ENCODE measurements at regions not wholly inside any gene's neighbourhood (a gene's known extent, or its start where the extent isn't known, plus 50 kb on each side); places are given as distances from the start of the nearest gene placed in this dataset.

DNA sequence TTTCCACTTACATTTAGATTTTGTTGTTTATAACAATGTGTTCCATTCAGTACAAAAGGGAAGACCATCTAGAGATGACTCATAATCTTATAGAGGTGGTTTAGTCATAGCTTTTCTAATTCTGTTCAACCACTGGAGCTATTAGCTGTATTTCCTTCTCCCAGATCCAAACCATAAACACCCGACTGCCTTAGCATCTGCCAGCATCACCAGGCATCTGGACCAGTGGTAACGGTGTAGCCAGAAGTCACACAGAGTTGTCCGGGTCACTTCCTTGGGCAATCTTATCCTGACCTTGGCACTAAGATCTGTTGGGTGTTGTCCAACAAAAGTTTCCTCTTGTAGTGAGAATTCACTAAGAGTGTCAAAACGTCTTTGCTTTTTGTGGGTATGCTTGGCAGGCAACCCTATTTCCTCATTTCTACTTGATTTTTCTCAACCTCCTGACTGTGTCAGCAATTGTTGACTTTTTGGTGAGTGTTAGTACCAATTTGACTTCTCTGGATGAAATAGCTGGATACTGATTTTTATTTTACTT is 372.1 kb upstream of the B3GALT2 start:
- DNase-seq: peak; percentile 79

DNA sequence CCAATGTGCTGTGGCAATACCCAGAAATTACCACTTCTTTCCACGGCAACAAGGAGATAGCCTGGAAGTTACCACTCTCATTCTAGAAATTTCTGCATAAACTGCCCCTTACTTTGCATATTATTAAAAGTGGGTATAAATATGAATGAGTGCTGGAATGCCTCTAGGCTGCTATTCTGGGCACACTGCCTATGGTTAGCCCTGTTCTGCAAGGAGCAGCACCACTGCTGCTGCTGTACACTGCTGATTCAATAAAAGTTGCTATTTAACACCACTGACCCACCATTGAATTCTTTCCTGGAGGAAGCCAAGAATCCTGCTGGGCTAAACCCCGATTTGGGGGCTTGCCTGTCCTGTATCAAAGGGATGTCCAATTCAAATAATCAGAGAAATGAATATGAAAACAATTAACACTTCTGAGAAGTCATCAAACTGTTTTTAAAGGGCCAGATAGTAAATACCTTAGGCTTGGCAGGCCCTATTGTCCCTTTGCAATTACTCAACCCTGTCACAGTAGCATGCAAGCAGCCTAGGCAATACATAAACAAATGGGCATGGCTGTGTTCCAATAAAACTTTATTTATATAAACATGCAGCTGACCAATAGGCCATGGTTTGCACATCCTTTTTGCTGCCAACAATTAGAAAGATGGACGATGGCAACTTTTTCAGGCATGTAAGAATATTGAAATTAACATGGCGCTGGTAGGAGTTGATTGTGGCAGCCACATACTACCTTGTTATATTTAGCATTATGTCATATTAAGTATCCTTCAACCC is 369.4 kb upstream of the B3GALT2 start:
- no peak for DNase-seq

DNA sequence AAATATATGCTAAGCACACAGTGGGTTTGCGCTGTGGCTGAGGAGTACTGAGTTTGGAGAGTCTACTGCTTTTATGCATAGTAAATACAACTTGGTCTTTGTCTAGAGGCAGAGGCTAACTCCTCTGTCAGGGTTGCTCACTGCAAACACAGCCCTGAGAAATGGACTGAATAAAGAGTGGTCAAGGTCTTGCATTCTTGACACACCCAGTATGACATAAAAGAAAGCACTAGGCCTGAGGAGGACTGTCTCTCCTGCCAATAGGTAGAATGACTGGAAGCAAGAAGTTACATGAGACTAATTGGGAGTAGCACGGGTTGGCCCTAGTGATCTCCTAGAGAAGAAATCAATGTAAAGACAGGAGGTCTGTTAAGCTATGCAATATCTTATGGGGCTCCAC is 367.2 kb upstream of the B3GALT2 start:
- DNase-seq: no peak

DNA sequence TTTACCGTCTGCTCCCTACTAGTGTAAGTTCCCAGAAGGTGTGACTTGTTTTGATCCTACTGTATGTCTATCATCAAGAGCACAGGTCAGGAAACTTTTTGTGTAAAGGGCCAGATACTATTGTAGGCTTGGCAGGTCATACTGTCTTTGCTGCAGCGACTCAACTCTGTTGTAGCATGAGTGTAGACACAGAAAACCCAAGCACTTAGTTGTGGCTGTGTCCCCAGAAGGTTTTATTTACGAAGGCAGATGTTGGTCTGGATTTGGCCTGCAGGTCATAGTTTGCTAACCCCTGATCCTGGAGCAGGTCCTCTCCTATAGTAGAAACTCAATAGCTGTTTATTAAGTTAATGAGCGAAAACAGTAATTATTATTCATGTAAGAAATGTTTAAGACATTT is 365.9 kb upstream of the B3GALT2 start:
- DNase-seq: no peak

DNA sequence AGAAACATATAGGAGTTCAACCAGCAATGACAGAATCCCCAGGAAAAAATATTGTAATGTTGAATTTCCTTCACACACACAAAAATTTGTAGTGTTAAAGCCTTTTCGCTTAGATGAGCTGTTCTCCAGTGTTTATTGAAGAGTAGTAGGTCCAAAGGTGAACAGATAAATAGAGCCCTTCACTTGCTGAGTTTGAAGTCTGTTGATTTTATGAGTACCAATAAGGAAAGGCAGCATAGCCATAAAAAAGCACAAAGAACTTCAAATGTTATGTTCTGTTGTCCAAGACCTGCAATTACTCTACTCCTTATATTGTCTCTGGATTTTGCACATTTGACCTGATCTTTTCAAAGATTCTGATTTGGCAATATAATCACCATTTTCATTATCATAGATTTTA is 362.7 kb upstream of the B3GALT2 start:
- DNase-seq: no peak

DNA sequence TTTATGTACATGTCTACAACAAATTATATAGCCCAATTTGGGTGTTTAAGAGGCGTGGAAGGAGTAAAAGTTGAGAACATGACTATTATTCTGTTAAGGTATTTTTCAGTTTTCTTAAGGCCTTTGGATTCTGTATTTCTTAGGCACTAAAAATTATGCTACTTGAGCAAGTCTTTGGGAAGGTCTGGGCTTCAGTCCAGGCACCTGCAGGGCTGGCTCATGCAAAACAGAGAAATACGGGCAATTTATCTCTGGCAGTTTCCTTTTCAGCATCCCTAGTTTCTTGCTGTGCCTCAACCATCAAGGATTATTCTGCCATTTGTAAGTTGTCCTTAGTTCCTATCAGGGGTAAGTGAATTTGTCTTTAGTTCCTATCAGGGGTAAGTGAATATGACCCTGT is 358.8 kb upstream of the B3GALT2 start:
- no peak for DNase-seq

DNA sequence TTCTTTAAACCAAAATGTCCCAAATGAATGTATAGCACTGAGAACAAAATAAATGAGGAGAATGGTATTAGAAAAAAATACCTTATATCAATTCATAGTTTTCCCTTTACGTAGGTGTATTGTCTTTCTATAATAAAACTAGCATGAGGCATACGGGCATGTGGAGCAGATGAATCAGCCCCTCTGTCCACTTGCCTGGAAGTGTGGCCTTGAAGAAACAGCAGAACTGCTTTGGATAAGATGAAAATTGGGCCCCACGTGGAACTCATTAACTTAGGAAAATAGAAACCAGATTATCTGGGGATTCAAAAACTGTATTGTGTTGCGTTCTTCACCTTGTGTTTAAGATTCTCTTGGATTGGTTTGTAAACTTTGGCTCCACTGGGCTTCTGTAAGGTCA is 356.8 kb upstream of the B3GALT2 start:
- no peak for DNase-seq

DNA sequence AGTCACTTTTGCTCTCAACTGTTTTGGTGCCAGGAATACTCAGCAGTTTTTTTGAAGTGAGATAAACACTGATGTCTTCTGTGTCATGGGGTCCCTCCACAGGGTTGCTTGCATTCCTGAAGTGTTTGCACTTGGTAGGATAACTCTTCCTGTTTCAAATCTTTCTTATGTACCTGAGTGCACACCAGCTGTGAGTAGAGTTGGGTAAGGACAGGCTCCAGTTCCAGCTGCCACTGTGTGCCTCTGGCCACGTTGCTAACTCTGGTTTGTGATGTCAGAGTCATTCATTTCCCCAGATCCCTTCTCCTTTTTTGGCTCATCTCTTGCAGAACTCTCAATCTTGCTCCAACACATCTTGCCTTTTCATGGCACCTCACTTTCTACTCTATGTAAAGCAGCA is 356.3 kb upstream of the B3GALT2 start:
- no peak for DNase-seq

DNA sequence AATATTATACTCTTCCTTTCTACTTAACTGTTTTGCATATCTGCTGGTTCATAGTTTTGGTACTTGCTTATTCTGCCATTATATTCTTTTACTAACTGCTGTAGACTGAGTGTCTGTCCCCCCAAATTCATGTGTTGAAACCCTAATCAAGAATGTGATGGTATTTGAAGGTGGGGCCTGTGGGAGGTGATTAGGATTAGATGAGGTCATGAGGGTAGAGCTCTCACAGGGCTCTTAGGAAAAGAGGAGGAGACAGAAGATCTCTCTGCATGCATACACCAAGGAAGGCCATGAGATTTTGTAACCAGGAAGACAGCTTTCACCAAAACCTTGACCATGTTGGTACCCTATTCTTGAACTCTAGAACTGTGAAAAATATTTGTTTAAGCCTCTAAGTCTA is 354.1 kb upstream of the B3GALT2 start:
- no peak for DNase-seq

DNA sequence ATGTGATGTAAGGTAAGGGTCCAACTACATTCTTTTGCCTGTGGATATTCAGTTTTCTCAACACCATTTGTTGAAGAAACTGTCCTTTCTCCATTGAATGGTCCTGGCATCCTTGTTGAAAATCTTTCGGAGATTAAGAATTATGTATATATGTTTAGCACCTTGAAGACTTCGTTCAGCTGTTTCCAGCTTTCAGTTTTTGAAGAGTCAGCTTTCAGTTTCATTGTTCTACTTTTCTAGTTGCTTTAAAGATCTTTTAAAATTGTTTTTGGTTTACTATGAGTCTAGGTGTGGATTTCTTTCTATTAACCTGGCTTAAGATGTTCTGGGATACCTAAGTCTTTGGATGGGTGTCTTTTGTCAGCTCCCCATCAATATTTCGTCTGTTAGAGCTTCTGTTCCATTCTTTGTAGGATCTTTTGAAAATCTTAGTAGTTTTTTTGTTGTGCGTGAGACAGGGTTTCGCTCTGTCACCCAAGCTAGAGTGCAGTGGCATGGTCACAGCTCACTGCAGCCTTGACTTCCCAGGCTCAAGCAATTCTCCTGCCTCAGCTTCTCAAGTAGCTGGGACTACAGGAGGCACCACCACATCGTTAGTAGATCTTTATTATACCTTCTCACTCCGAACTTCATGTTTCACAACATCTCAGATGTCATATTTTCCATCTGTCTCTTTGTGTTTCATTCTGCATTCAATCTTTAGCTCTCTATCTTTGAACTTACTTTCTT is 353.5 kb upstream of the B3GALT2 start:
- no peak for DNase-seq

DNA sequence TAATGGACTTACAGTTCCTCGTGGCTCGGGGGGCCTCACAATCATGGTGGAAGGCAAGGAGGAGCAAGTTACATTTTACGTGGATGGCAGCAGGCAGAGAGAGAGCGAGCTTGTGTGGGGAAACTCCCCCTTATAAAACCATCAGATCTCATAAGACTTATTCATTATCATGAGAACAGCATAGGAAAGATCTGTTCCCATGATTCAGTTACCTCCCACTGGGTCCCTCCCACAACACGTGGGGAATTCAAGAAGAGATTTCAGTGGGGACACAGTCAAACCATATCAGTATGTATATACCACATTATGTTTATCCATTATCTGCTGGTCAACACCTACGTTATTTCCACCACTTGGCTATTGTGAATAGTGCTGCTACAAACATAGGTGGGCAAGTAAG is 352.3 kb upstream of the B3GALT2 start:
- DNase-seq: no peak

DNA sequence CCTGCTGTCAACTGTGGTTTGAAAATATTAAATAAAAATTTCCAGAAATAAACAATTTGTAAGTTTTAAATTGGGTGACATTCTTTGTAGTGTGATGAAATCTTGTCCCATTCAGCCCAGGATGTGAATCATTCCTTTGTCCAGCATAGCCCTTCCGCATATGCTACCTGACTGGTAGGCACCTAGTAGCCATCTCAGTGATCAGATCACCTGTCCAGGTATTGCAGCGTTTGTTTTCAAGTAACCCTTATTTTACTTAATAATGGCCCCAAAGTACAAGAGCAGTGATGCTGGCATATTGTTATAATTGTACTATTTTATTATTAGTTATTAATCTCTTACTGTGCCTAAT is 351.6 kb upstream of the B3GALT2 start:
- DNase-seq: no peak

DNA sequence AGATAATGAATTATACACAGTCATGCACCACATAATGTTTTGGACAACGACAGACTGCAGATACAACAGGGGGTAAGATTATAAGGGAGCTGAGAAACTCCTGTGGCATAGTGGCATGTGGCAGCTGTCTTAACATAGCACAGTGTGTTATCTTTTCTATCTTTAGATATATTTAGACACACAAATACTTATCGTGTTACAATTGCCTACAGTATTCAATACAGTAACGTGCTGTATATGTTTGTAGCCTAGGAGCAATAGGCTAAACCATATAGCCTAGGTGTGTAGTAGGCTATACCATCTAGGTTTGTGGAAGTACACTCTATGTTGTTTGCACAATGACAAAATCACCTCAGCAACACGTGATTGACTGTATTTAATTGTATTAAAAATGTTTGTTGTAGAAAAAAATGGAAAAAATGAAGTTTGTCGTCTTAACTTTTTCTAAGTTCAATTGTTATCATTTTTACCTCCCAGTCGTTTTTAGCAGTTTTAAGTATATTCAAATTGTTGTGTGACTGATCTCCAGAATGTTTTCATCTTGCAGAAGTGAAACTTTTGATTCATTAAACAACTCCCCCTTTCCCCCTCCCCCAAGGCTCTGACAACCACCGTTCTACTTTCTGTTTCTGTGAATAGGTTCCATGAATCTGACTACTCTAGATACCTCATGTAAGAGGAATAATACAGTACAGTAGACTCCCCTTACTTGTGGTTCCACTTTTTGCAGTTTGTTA is 351.0 kb upstream of the B3GALT2 start:
- peak; percentile 72 for DNase-seq

DNA sequence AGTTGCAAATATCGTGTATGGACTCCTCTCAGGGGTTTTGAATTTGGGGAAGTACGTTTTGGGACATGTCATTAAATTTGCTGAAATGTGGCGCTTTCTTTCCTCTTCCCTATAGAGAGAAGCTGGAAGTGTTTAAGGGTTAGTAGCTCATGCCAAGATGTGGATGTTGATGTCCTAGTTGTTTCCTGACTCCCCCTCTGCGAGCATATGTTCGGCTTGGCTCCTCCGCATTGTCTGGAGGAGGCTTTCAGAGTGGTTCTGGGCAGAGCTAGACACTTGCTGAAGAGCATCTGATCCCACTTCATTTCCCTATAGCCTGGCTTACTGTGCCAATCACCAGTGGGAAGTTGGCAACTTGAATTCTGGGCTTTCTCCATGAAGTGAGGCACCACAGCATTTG is 347.4 kb upstream of the B3GALT2 start:
- DNase-seq: no peak

DNA sequence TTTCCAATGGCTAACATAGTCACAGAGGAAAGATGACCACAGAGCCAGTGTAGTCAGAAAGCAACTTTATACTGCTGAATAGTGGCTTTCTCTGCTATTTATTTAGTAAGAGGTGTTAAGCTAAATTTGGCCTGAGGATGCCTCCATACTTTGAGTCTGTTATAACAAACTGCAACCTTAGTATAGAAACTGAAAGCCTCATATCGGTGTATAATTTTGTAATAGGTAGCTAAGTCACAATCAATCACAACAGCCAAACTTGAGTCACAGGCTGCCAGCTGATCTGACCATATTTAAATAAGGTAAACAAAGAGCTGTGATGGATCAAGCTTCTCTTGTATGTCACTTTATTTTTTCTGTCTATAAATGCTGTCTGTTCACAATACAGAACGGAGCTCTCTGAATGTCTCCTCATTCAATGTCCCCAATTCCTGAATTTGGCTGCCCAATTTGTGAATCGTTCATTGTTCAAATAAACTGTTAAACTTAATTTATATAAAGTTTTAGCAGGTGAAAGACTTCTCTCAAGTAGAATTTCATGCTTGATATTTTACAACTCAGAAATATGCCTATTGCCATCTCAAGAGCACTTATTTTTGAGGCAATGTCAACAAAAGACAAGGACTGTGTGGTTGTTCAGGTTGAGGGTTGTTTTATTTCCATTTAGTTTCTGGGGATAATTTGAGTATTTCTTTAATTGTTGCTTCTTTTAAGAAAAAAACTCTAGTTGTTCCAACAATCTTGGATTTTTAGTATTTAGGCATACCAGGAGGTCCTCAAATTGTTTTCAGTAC is 339.7 kb upstream of the B3GALT2 start:
- no peak for DNase-seq

DNA sequence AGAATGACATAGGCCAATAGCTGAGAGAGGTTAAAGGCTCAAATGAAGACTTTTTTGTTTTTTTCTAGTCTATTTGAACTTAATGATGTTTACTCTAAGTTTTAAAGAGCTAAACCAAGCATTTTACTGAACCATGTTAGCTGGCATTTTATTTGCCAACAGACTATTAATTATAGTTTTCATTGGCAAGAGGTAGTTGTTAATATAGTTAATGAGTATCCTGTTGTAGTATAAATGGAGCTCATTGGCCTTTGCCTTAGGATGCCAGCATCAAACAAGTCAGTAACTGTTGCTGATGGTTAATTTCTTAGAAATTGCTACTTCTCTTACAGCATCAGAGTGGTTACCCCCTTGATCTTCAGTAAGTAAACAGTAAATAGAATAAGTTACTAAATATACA is 339.0 kb upstream of the B3GALT2 start:
- DNase-seq: no peak

DNA sequence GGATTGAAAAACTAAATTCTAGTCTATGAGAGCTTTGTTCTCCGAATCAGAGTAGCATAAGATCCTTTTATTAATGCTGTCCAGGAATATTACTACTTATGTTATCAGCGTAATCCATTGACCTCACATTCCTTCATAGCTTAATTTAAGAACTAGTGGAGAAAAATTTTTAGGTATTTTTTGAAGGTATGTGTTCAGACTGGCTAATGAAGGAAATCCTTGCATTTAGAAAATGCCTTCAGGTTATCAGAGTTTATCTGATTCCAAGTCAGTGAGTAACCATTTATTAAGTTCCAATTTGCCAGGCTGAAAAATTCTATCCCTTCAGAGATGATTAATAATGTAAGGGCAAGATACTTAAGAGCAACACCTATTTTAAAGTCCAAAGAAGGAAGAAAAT is 338.2 kb upstream of the B3GALT2 start:
- no peak for DNase-seq

DNA sequence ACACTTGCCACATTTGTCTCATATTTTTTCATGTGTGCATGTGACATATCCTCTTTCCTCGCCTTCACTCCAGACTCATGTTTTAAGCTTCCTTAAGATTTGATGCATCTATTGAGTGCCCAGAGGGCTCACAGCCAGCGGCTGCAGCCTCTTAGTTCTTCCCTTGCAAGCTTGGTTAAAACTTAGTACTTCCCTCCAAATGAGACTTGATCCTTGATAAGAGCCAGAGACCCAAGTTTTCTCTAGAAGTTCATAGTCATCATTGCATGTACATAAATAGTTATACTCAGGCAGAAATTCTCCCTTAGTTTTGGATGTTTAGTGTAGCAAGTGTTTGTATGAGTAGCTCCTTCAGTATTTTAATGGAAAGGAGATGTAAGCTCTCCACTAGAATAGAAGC is 337.6 kb upstream of the B3GALT2 start:
- DNase-seq: no peak

DNA sequence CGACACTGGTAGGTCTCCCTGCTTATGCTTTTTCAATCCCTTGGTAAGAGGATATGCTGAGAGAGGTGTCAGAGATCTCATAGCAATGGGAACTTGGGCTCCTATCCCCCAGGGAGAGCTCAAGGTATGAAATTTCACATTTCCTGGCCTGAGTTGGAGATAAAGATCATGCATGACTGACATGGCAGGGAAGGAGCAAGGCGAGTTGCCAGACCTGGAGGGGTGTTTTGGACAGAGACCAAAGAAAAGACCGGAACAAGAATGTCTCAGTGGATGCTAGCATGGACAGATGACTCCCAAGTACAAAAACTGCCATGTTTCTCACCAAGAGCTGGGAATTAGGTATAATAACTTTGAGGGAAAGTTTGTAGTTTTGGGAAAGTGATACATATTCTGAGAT is 334.1 kb upstream of the B3GALT2 start:
- no peak for DNase-seq

DNA sequence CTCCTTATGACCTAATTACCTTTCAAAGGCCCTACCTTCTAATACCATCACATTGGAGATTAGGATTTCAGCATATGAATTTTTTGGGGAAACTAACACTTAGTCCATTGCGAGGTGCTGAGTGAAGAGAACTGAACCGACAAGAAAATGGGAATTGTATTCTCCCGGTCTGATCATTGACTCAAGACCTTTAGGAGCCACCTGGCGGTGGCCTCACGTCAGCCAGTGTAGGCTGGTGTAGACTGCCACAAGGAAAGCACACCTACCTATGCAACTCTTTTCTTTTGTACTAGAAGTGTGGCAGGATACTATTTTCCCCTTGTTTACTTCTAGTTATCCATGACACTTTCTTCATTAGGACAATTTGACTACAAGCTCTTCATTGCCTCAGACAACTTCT is 333.5 kb upstream of the B3GALT2 start:
- DNase-seq: no peak

DNA sequence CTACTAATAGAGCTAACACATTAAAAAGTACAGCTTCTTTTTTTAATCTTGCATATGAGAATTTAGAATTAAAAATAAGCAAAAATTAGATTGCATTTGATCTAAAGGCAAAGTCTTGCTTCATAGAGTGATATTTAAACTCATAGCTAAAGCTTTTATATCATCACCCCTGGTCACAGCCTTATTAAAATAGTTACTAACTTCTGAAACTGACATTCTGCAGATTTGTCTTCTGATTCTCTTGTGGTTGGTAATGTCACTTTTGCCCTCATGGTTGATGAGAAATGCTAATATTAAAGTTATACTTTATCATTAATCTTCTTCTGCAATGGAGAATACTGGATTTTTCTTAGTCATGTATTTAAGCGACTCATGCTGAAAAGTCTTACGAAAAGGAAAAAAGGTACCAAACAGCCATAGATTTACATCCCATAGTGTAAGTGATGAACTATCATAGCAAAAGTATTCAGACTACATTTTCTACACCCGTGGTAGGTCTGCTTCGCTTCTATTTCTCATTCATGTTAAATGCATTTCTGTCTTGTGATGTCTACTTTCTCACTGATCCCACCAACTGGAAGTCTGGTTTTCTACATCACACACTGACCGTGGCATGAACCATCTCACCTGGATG is 330.5 kb upstream of the B3GALT2 start:
- DNase-seq: no peak

DNA sequence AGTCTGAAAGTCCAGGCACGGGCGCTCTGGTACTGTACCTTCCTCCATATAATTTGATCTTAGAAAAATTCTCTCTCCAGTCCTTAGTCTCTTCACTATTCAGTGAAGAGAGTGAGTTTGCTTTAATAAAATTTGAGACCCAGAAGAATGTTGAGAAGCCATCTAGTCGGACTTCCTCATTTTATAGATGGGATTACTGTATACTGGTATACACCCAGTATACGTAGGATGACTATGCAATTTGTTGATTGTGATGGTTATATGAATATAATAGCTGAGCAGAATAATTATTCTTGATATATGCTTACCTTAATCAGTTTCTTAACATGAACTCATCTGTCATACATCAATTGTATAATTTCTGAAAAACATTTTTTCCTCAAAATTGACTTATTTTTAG is 328.0 kb upstream of the B3GALT2 start:
- DNase-seq: no peak

DNA sequence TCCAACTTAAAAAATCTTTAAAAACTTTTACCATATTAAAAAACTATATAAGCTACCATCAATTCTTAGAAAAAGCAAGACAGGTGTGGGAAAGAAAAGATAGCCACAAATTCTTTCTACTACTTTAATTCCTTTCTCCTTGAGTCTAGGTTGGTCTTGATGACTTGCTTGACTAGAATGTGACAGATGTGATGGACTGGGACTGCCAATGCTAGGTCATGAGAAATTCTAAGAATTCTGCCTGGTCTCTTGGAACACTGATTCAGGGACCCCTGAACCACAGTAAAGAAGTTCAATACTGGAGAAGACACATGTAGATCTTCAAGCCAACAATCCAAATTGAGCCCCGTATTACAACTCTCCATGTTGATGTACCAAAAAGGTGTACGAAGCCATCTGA is 326.6 kb upstream of the B3GALT2 start:
- no peak for DNase-seq
